Caki2 (cell line): ENCODE measurements at regions not wholly inside any gene's neighbourhood (a gene's known extent, or its start where the extent isn't known, plus 50 kb on each side); places are given as distances from the start of the nearest gene placed in this dataset.

ENCODE experiments used
- DNase-seq: peaks from one replicate; pipeline ENCODE4 v3.0.0-alpha.2; 2015; ENCODE audit warnings: low read depth
- in situ Hi-C: cut with HindIII; loops from 2 replicates; pipeline ENCODE4 v1.10.0; 2016; ENCODE audit warnings: low sequenced_read_pairs, low pct_unique_long_range_greater_than_20kb, mixed read lengths

GRCh38 chrX:66328950-66329596, 165.0 kb downstream of the HEPH start:
- no peak for DNase-seq
- in situ Hi-C loops = no loop called here

- no peak for DNase-seq
- in situ Hi-C loops = no loop called here
Observed at GRCh38 chrX:66360894-66361293, 196.8 kb downstream of the HEPH start.

GRCh38 chrX:66384722-66385121, 220.7 kb downstream of the HEPH start:
- in situ Hi-C loops = no loop called here

GRCh38 chrX:66399273-66399672, 235.2 kb downstream of the HEPH start:
- in situ Hi-C loops = no loop called here

More at GRCh38 chrX:66384722-66385121, 220.7 kb downstream of the HEPH start:
- DNase-seq = no peak

GRCh38 chrX:66402165-66402564, 236.7 kb downstream of the EDA2R start:
- DNase-seq = no peak
- in situ Hi-C loops = no loop called here

More at GRCh38 chrX:66399273-66399672, 235.2 kb downstream of the HEPH start:
- no peak for DNase-seq

- in situ Hi-C loops = no loop called here
- no peak for DNase-seq
Observed at GRCh38 chrX:66408507-66408906, 230.4 kb downstream of the EDA2R start.

GRCh38 chrX:66410806-66411205, 228.1 kb downstream of the EDA2R start:
- in situ Hi-C loops = no loop called here
- peak; percentile 6 for DNase-seq
